Upper lobe of right lung (tissue), 1 donor: ENCODE measurements at regions not wholly inside any gene's neighbourhood (a gene's known extent, or its start where the extent isn't known, plus 50 kb on each side); places are given as distances from the start of the nearest gene placed in this dataset.

ENCODE experiments used
- ATAC-seq: fragments of 200-7000 bp; cut with Tn5 transposase; one replicate; pipeline ENCODE4 v1.9.1; 2020; ENCODE audit warnings: mild to moderate bottlenecking, moderate library complexity
- DNase-seq: peaks from one replicate; pipeline ENCODE4 v3.0.0-alpha.2; 2020
- H3K27ac ChIP-seq: fragments of 200-600 bp; one replicate; pipeline ENCODE4 v1.8.0; 2022
- H3K27me3 ChIP-seq: fragments of 200-600 bp; one replicate; pipeline ENCODE4 v1.8.0; 2022; ENCODE audit warnings: mild to moderate bottlenecking
- H3K36me3 ChIP-seq: fragments of 200-600 bp; one replicate; pipeline ENCODE4 v1.8.0; 2022
- H3K4me1 ChIP-seq: fragments of 200-600 bp; one replicate; pipeline ENCODE4 v1.8.0; 2022
- H3K4me3 ChIP-seq: fragments of 200-600 bp; one replicate; pipeline ENCODE4 v1.8.0; 2022; ENCODE audit warnings: mild to moderate bottlenecking
- H3K9me3 ChIP-seq: fragments of 200-600 bp; one replicate; pipeline ENCODE4 v1.8.0; 2022
- CTCF ChIP-seq: fragments of 200-600 bp; IDR thresholded peaks from one replicate; pipeline ENCODE4 v1.8.0; 2022; ENCODE audit warnings: antibody characterized with exemption
- intact Hi-C: fragments of 100-400 bp; cut with DNase I; formaldehyde crosslinking; loops from one replicate; pipeline ENCODE4 v1.11.0; 2022
- donor health status: DM: no; HTN: yes; CAD: no; lungs with severe emphysema.

- no peak for TF ChIP-seq CTCF
- no peak overlapping the region for H3K4me3 ChIP-seq
- no peaks in the 10 kb centered on the region for H3K36me3 ChIP-seq
- no peaks in the 10 kb centered on the region for H3K27me3 ChIP-seq
- DNase-seq (no peak), ATAC-seq (no peak)
- no peaks in the 10 kb centered on the region for H3K4me1 ChIP-seq
- intact Hi-C loops: no loop called here
- H3K9me3 ChIP-seq: no peaks in the 10 kb centered on the region
- H3K27ac ChIP-seq: no peak overlapping the region
Measured at GRCh38 chr5:158573829-158574228, 525.9 kb downstream of the EBF1 start.

GRCh38 chr5:158570502-158570901 is 529.2 kb downstream of the EBF1 start:
- no peak for TF ChIP-seq CTCF
- Histone ChIP-seq H3K4me3 (no peak overlapping the region), H3K27me3 (no peaks in the 10 kb centered on the region), H3K4me1 (no peaks in the 10 kb centered on the region), H3K27ac (no peak overlapping the region), H3K36me3 (no peaks in the 10 kb centered on the region), H3K9me3 (no peaks in the 10 kb centered on the region)
- intact Hi-C loops: no loop called here
- ATAC-seq: no peak
- DNase-seq: no peak

- no peak overlapping the region for H3K4me3 ChIP-seq
- H3K36me3 ChIP-seq: no peaks in the 10 kb centered on the region
- no peak for TF ChIP-seq CTCF
- ATAC-seq (no peak), DNase-seq (no peak)
- intact Hi-C loops: no loop called here
- H3K9me3 ChIP-seq: no peaks in the 10 kb centered on the region
- no peaks in the 10 kb centered on the region for H3K27me3 ChIP-seq
- no peak overlapping the region for H3K27ac ChIP-seq
- no peaks in the 10 kb centered on the region for H3K4me1 ChIP-seq
Measured at GRCh38 chr5:158569534-158569933, 530.2 kb downstream of the EBF1 start.

GRCh38 chr5:158565017-158565789 is 534.5 kb downstream of the EBF1 start:
- H3K27ac ChIP-seq: no peak overlapping the region
- ATAC-seq: no peak
- H3K36me3 ChIP-seq: no peaks in the 10 kb centered on the region
- no peaks in the 10 kb centered on the region for H3K27me3 ChIP-seq
- DNase-seq: no peak
- intact Hi-C loops: no loop called here
- no peak overlapping the region for H3K4me3 ChIP-seq
- H3K9me3 ChIP-seq: no peaks in the 10 kb centered on the region
- no peaks in the 10 kb centered on the region for H3K4me1 ChIP-seq
- TF ChIP-seq CTCF: no peak

GRCh38 chr5:158563760-158564390 is 535.8 kb downstream of the EBF1 start:
- Histone ChIP-seq H3K4me1 (no peaks in the 10 kb centered on the region), H3K27ac (no peak overlapping the region), H3K27me3 (no peaks in the 10 kb centered on the region), H3K9me3 (no peaks in the 10 kb centered on the region), H3K4me3 (no peak overlapping the region), H3K36me3 (no peaks in the 10 kb centered on the region)
- intact Hi-C loops: no loop called here
- ATAC-seq: no peak
- TF ChIP-seq CTCF: no peak
- DNase-seq: no peak
